Right renal pelvis (tissue), 4 donors: ENCODE measurements at regions not wholly inside any gene's neighbourhood (a gene's known extent, or its start where the extent isn't known, plus 50 kb on each side); places are given as distances from the start of the nearest gene placed in this dataset.
"Not testable (repeated sequence)": the region's sequence is repeated elsewhere in the genome, so short reads cannot be mapped to it uniquely, and the experiment has no call there.

Source experiments
- DNase-seq, 4 donors: peaks; one replicate each; pipeline ENCODE4 v3.0.0-alpha.2; 2013; ENCODE audit warnings: low read depth in 4 of 4, low spot score in 3 of 4, missing footprints in 1 of 4

GRCh38 chr17:77622084-77622483, 336.4 kb upstream of the TNRC6C start:
- not testable (repeated sequence) for DNase-seq

- no peak for DNase-seq
Measured at GRCh38 chr17:77622647-77623046, 335.9 kb upstream of the TNRC6C start.

GRCh38 chr17:77623321-77623720, 335.2 kb upstream of the TNRC6C start:
- DNase-seq, result not testable (repeated sequence)

- DNase-seq, result no peak
Measured at GRCh38 chr17:77628035-77628434, 330.5 kb upstream of the TNRC6C start.

GRCh38 chr17:77629284-77629683, 329.2 kb upstream of the TNRC6C start:
- not testable (repeated sequence) for DNase-seq

- DNase-seq, result no peak
Measured at GRCh38 chr17:77631307-77631706, 327.2 kb upstream of the TNRC6C start.

- DNase-seq, result no peak
Measured at GRCh38 chr17:77632619-77633018, 325.9 kb upstream of the TNRC6C start.

GRCh38 chr17:77634710-77635109, 323.8 kb upstream of the TNRC6C start:
- no peak for DNase-seq

GRCh38 chr17:77635176-77635575, 323.3 kb upstream of the TNRC6C start:
- DNase-seq, result no peak

GRCh38 chr17:77635785-77636184, 322.7 kb upstream of the TNRC6C start:
- not testable (repeated sequence) for DNase-seq

GRCh38 chr17:77636835-77637817, 321.4 kb upstream of the TNRC6C start:
- DNase-seq, result no peak

GRCh38 chr17:77637818-77638575, 320.5 kb upstream of the TNRC6C start:
- no peak for DNase-seq

- no peak for DNase-seq
Measured at GRCh38 chr17:77640252-77640651, 318.3 kb upstream of the TNRC6C start.

- no peak for DNase-seq
Measured at GRCh38 chr17:77640916-77641605, 317.4 kb upstream of the TNRC6C start.

GRCh38 chr17:77641718-77642117, 316.8 kb upstream of the TNRC6C start:
- no peak for DNase-seq

- DNase-seq, result no peak
Measured at GRCh38 chr17:77644181-77645071, 314.1 kb upstream of the TNRC6C start.

- DNase-seq, result peak in 3 of 4 donors; percentile 22 to 42 (median 40)
Measured at GRCh38 chr17:77645072-77646045, 313.1 kb upstream of the TNRC6C start.

GRCh38 chr17:77646046-77646430, 312.5 kb upstream of the TNRC6C start:
- no peak for DNase-seq

- no peak for DNase-seq
Measured at GRCh38 chr17:77647531-77647930, 311.0 kb upstream of the TNRC6C start.
